Heart right ventricle (tissue), 16 donors: ENCODE measurements at regions not wholly inside any gene's neighbourhood (a gene's known extent, or its start where the extent isn't known, plus 50 kb on each side); places are given as distances from the start of the nearest gene placed in this dataset.
A peak's percentile ranks its signal among the peaks of the same experiment; 100 is the strongest.
"Not testable (repeated sequence)": the region's sequence is repeated elsewhere in the genome, so short reads cannot be mapped to it uniquely, and the experiment has no call there.

Experiments
- ATAC-seq, 8 donors: fragments of 200-7000 bp; cut with Tn5 transposase; one replicate each; pipeline ENCODE4 v1.9.1; 2020; ENCODE audit warnings: mild to moderate bottlenecking in 8 of 8, moderate library complexity in 8 of 8, moderate number of reproducible peaks in 1 of 8
- DNase-seq, 2 donors: peaks; one replicate each; pipeline ENCODE4 v3.0.0-alpha.2; 2020
- H3K27ac ChIP-seq, 10 donors: fragments of 200-600 bp; sonication (generic) in 2 of 10; one replicate each; pipeline versions ENCODE4 v1.5.0 to v1.8.0; 2020 to 2022; ENCODE audit warnings: mild to moderate bottlenecking in 3 of 10
- H3K27me3 ChIP-seq, 7 donors: fragments of 200-600 bp; one replicate each; pipeline ENCODE4 v1.8.0; 2021 to 2022; ENCODE audit warnings: mild to moderate bottlenecking in 2 of 7
- H3K36me3 ChIP-seq, 9 donors: fragments of 200-600 bp; sonication (generic) in 1 of 9; one replicate each; pipeline versions ENCODE4 v1.5.0 to v1.8.0; 2020 to 2022; ENCODE audit warnings: mild to moderate bottlenecking in 2 of 9
- H3K4me1 ChIP-seq, 9 donors: fragments of 200-600 bp; sonication (generic) in 1 of 9; one replicate each; pipeline versions ENCODE4 v1.5.0 to v1.8.0; 2020 to 2022; ENCODE audit warnings: mild to moderate bottlenecking in 4 of 9
- H3K4me3 ChIP-seq, 10 donors: fragments of 200-600 bp; sonication (generic) in 2 of 10; one replicate each; pipeline versions ENCODE4 v1.5.0 to v1.8.0; 2020 to 2022; ENCODE audit warnings: mild to moderate bottlenecking in 7 of 10, moderate library complexity in 2 of 10
- H3K9me3 ChIP-seq, 11 donors: fragments of 200-600 bp in 10 of 11; sonication (generic) in 2 of 11; one replicate each; pipeline versions ENCODE4 v1.5.0 to v1.8.0; 2013 to 2022; ENCODE audit warnings: mild to moderate bottlenecking in 2 of 11, control low read depth in 1 of 11, moderate library complexity in 1 of 11
- CTCF ChIP-seq, 9 donors: fragments of 200-600 bp; sonication (generic) in 2 of 9; IDR thresholded peaks; one replicate each; pipeline versions ENCODE4 v1.5.0 to v1.8.0; 2021 to 2022; ENCODE audit warnings: antibody characterized with exemption in 9 of 9, mild to moderate bottlenecking in 5 of 9, moderate library complexity in 1 of 9
- WGBS, 2 donors: extraction: QIAGEN DNeasy Blood & Tissue Kit; methylation state at CpG; one replicate each; pipeline ENCODE4 v1.1.7; 2013; ENCODE audit warnings: inconsistent platforms in 1 of 2; 5-methylcytosine and 5-hydroxymethylcytosine counted together
- intact Hi-C, 10 donors: fragments of 100-400 bp; cut with DNase I; formaldehyde crosslinking; loops; one replicate each; pipeline versions ENCODE4 v1.11.1 to v1.14.2; 2022
- donor health status: Arrhythmogenic right ventricular cardiomyopathy.
- donor health status: ischemic (EF 13 %, LVEDD 7.1; RV severe dilation, severe dysfunction).
- donor health status: healthy with polysubstance abuse.
- donor health status: DM: no; HTN: yes; CAD: no.
- donor health status: DM: no; HTN: no; CAD: no.
- donor health status: ischemic (EF 25% LVEDD 6.9; RV normal size, moderate dysfunction).
- donor health status: ischemic (EF 25% LVEDD 5.7; RV mildly dilated, moderate dysfunction).
- donor health status: healthy.
- donor health status: DM: yes; HTN: yes; CAD: no.
- donor health status: Ischemic cardiomyopathy.
- donor health status: ischemic (EF 35%, LVEDD 5.7; RV mildly dilated, moderate dysfunction).
- donor health status: nonischemic (EF 11% LVEDD 7.7; RV severe dilation, severe dysfunction).
- donor health status: DM: yes; HTN: yes; CAD: no.
- donor health status: PGD.
- donor health status: ischemic (EF 29% LVEDD 5.4; RV normal size, mild dysfunction).
- donor health status: nonischemic (EF 23%, LVEDD 6.1; RV moderate dilation, normal function).

- no peak for TF ChIP-seq CTCF (IDR thresholded peaks at IDR 0.05)
- ATAC-seq, result no peak
- Histone ChIP-seq H3K4me1 (peaks cover 0 to 20% (median 13%) of the 10 kb centered on the region in 9 donors), H3K27me3 (no peaks in the 10 kb centered on the region), H3K4me3 (no peak overlapping the region), H3K27ac (no peak overlapping the region), H3K36me3 (no peaks in the 10 kb centered on the region), H3K9me3 (no peaks in the 10 kb centered on the region)
- WGBS, 2 donors, result 91 to 96% methylated on average over 1 of the region's 1 CpG
- no peak for DNase-seq
- intact Hi-C loops, result no loop called here
Measured at GRCh38 chr10:21352886-21353285, 172.6 kb downstream of the SKIDA1 start.

GRCh38 chr10:21351594-21351993 lies 173.9 kb downstream of the SKIDA1 start:
- H3K9me3 ChIP-seq, H3K4me3 ChIP-seq, intact Hi-C loops, H3K36me3 ChIP-seq, H3K27me3 ChIP-seq, DNase-seq, ATAC-seq, H3K27ac ChIP-seq: not testable (repeated sequence)
- 84 to 86% methylated on average over 2 of the region's 2 CpGs for WGBS, 2 donors
- peaks cover 0 to 20% (median 13%) of the 10 kb centered on the region in 9 donors for H3K4me1 ChIP-seq

GRCh38 chr10:21349912-21350286 lies 175.6 kb downstream of the SKIDA1 start:
- intact Hi-C loops, result no loop called here
- peak overlapping the region in 8 of 10 donors; percentile 8 to 70 (median 43) for H3K27ac ChIP-seq

GRCh38 chr10:21347785-21348170 lies 177.7 kb downstream of the SKIDA1 start:
- no peak overlapping the region for H3K27ac ChIP-seq
- ATAC-seq, result no peak

More at GRCh38 chr10:21349912-21350286, 175.6 kb downstream of the SKIDA1 start:
- no peak for TF ChIP-seq CTCF (IDR thresholded peaks at IDR 0.05)
- peak in 4 of 8 donors; percentile 19 to 64 (median 32) for ATAC-seq
- Histone ChIP-seq H3K4me3 (no peak overlapping the region), H3K4me1 (peaks cover 0 to 20% (median 13%) of the 10 kb centered on the region in 9 donors), H3K27me3 (no peaks in the 10 kb centered on the region), H3K36me3 (no peaks in the 10 kb centered on the region), H3K9me3 (peaks cover 0 to 5% (median 0%) of the 10 kb centered on the region in 11 donors)
- 18 to 28% methylated on average over 3 of the region's 3 CpGs for WGBS, 2 donors
- DNase-seq, result no peak

More at GRCh38 chr10:21347785-21348170, 177.7 kb downstream of the SKIDA1 start:
- WGBS, 2 donors, result 80 to 94% methylated on average over 2 of the region's 2 CpGs
- no peaks in the 10 kb centered on the region for H3K36me3 ChIP-seq
- no peak for TF ChIP-seq CTCF (IDR thresholded peaks at IDR 0.05)
- peaks cover 0 to 20% (median 13%) of the 10 kb centered on the region in 9 donors for H3K4me1 ChIP-seq
- no peaks in the 10 kb centered on the region for H3K27me3 ChIP-seq
- DNase-seq, result no peak
- intact Hi-C loops, result no loop called here
- no peak overlapping the region for H3K4me3 ChIP-seq
- H3K9me3 ChIP-seq, result peaks cover 0 to 5% (median 0%) of the 10 kb centered on the region in 11 donors
